H1 (cell line): ENCODE measurements at regions not wholly inside any gene's neighbourhood (a gene's known extent, or its start where the extent isn't known, plus 50 kb on each side); places are given as distances from the start of the nearest gene placed in this dataset.

ENCODE experiments used
- CTCF ChIA-PET: fragments of 300-600 bp; sonication (Branson Sonifier 250); formaldehyde crosslinking; loops from one replicate; lab custom pipeline; 2021; ENCODE audit not compliant: partially characterized antibody; lab: Charles Lee
- POLR2A ChIA-PET: fragments of 300-600 bp; sonication (Branson Sonifier 250); formaldehyde crosslinking; loops from one replicate; lab custom pipeline; 2021; ENCODE audit warnings: inconsistent platforms; ENCODE audit not compliant: partially characterized antibody; lab: Charles Lee
- DNase-seq, 2 experiments: peaks; one replicate each; pipeline versions ENCODE4 v3.0.0 to v3.0.0-alpha.2; 2010 to 2022; ENCODE audit warnings: low spot score in 2 of 2, low read depth in 1 of 2, mixed read lengths in 1 of 2
- FAIRE-seq: peaks from 2 replicates; lab custom pipeline; 2011; peaks lifted over from hg19 to GRCh38; lab: Jason Lieb, UNC
- H2AFZ ChIP-seq: 2 replicates; pipeline ENCODE4 v1.8.1; 2012; ENCODE audit warnings: low read length, inconsistent platforms
- H2AK5ac ChIP-seq: 2 replicates; pipeline ENCODE4 v1.6.1; 2013; ENCODE audit warnings: low read depth, low read length
- H2BK120ac ChIP-seq: replicated peaks from 2 replicates; pipeline ENCODE3; 2013; ENCODE audit warnings: low read depth, low read length, inconsistent platforms
- H2BK12ac ChIP-seq: 2 replicates; pipeline ENCODE4 v1.6.1; 2013; ENCODE audit warnings: low read depth, low read length
- H2BK15ac ChIP-seq: 2 replicates; pipeline ENCODE4 v1.6.1; 2013; ENCODE audit warnings: low read length
- H2BK20ac ChIP-seq: 2 replicates; pipeline ENCODE4 v1.6.1; 2013; ENCODE audit warnings: low read length
- H2BK5ac ChIP-seq: 2 replicates; pipeline ENCODE4 v1.6.1; 2013; ENCODE audit warnings: low read depth, low read length
- H3K14ac ChIP-seq: 2 replicates; pipeline ENCODE4 v1.6.1; 2013; ENCODE audit warnings: inconsistent platforms; ENCODE audit not compliant: insufficient read length
- H3K18ac ChIP-seq: 2 replicates; pipeline ENCODE4 v1.6.1; 2013; ENCODE audit warnings: low read length; ENCODE audit errors: extremely low read depth
- H3K23ac ChIP-seq: 2 replicates; pipeline ENCODE4 v1.6.1; 2013; ENCODE audit warnings: inconsistent platforms; ENCODE audit not compliant: insufficient read length
- H3K23me2 ChIP-seq: 2 replicates; pipeline ENCODE4 v1.6.1; 2013; ENCODE audit warnings: low read depth, low read length
- H3K27ac ChIP-seq: 2 replicates; pipeline ENCODE4 v1.6.1; 2011; ENCODE audit warnings: low read depth, low read length, inconsistent platforms
- H3K27me3 ChIP-seq, 4 experiments: replicated peaks in 1 of 4; 1 replicate in 1 of 4; 2 replicates in 3 of 4; pipeline versions ENCODE4 v1.6.1 to v1.8.1; 2011 to 2013; ENCODE audit warnings: low read length in 3 of 4, mild to moderate bottlenecking in 3 of 4, inconsistent platforms in 2 of 4, mixed read lengths in 2 of 4, moderate library complexity in 1 of 4; ENCODE audit not compliant: control insufficient read depth in 3 of 4, insufficient read depth in 3 of 4; ENCODE audit errors: extremely low read depth in 1 of 4
- H3K36me3 ChIP-seq, 4 experiments: 2 replicates each; pipeline versions ENCODE4 v1.6.1 to v1.8.1; 2011 to 2013; ENCODE audit warnings: mild to moderate bottlenecking in 4 of 4, low read length in 3 of 4, moderate library complexity in 2 of 4, control low read depth in 1 of 4, inconsistent platforms in 1 of 4; ENCODE audit not compliant: insufficient read depth in 4 of 4, control insufficient read depth in 2 of 4
- H3K4ac ChIP-seq: replicated peaks from 2 replicates; pipeline ENCODE3; 2013; ENCODE audit warnings: low read length, low read depth, mixed read lengths, inconsistent platforms; ENCODE audit not compliant: insufficient read length
- H3K4me1 ChIP-seq, 4 experiments: replicated peaks in 1 of 4; 1 replicate in 1 of 4; 2 replicates in 3 of 4; pipeline versions ENCODE4 v1.6.1 to v1.8.1; 2011 to 2013; ENCODE audit warnings: low read length in 3 of 4, inconsistent platforms in 2 of 4, mixed read lengths in 1 of 4; ENCODE audit not compliant: insufficient read depth in 4 of 4, control insufficient read depth in 3 of 4
- H3K4me2 ChIP-seq, 2 experiments: 2 replicates each; pipeline versions ENCODE4 v1.6.1 to v1.8.1; 2011 to 2013; ENCODE audit warnings: low read depth in 2 of 2, low read length in 2 of 2, control low read depth in 1 of 2, inconsistent platforms in 1 of 2, mild to moderate bottlenecking in 1 of 2; ENCODE audit not compliant: insufficient read depth in 1 of 2
- H3K4me3 ChIP-seq, 4 experiments: fragments of 200-600, 300-600 bp in 1 of 4; sonication (generic), shearing (Covaris generic), sonication (Bioruptor Twin) in 1 of 4; 2 replicates each; pipeline versions ENCODE4 v1.5.1 to v1.8.1; 2011 to 2016; ENCODE audit warnings: low read length in 4 of 4, low read depth in 3 of 4, control low read depth in 2 of 4, inconsistent platforms in 2 of 4, mild to moderate bottlenecking in 2 of 4, mixed read lengths in 1 of 4, moderate library complexity in 1 of 4; ENCODE audit not compliant: insufficient read depth in 2 of 4; ENCODE audit errors: extremely low read depth in 1 of 4
- H3K56ac ChIP-seq: replicated peaks from 2 replicates; pipeline ENCODE3; 2013; ENCODE audit warnings: low read depth, mild to moderate bottlenecking, mixed read lengths, low read length, inconsistent platforms; ENCODE audit not compliant: insufficient read length
- H3K79me1 ChIP-seq: 2 replicates; pipeline ENCODE4 v1.6.1; 2013; ENCODE audit warnings: low read depth, low read length, control low read depth
- H3K79me2 ChIP-seq, 2 experiments: 2 replicates each; pipeline versions ENCODE4 v1.6.1 to v1.8.1; 2012 to 2013; ENCODE audit warnings: low read length in 2 of 2, mild to moderate bottlenecking in 2 of 2, inconsistent platforms in 1 of 2; ENCODE audit not compliant: insufficient read depth in 2 of 2, control insufficient read depth in 1 of 2
- H3K9ac ChIP-seq, 4 experiments: replicated peaks in 1 of 4; 1 replicate in 1 of 4; 2 replicates in 3 of 4; pipeline versions ENCODE4 v1.6.1 to v1.8.1; 2011 to 2013; ENCODE audit warnings: low read depth in 3 of 4, low read length in 3 of 4, control low read depth in 2 of 4, mild to moderate bottlenecking in 2 of 4, moderate library complexity in 2 of 4, inconsistent platforms in 1 of 4; ENCODE audit errors: extremely low read depth in 1 of 4
- H3K9me3 ChIP-seq, 2 experiments: 2 replicates each; pipeline versions ENCODE4 v1.6.1 to v1.8.1; 2012 to 2013; ENCODE audit warnings: mild to moderate bottlenecking in 2 of 2, moderate library complexity in 2 of 2, control low read depth in 1 of 2, inconsistent platforms in 1 of 2, low read depth in 1 of 2, low read length in 1 of 2, mixed read lengths in 1 of 2; ENCODE audit not compliant: insufficient read depth in 2 of 2
- H4K20me1 ChIP-seq, 2 experiments: replicated peaks in 1 of 2; 2 replicates each; pipeline versions ENCODE3 to v1.8.1; 2011 to 2013; ENCODE audit warnings: inconsistent platforms in 2 of 2, low read length in 2 of 2, mild to moderate bottlenecking in 1 of 2; ENCODE audit not compliant: insufficient read depth in 2 of 2, control insufficient read depth in 1 of 2
- H4K5ac ChIP-seq: 2 replicates; pipeline ENCODE4 v1.6.1; 2013; ENCODE audit warnings: low read length, low read depth, mixed read lengths, inconsistent platforms; ENCODE audit not compliant: insufficient read length
- H4K8ac ChIP-seq: 2 replicates; pipeline ENCODE4 v1.8.0; 2013; ENCODE audit warnings: mild to moderate bottlenecking, moderate library complexity, low read length, inconsistent platforms; ENCODE audit not compliant: insufficient read depth; ENCODE audit errors: extremely low read depth
- H4K91ac ChIP-seq: replicated peaks from 2 replicates; pipeline ENCODE3; 2013; ENCODE audit warnings: low read length, mixed read lengths, inconsistent platforms; ENCODE audit not compliant: insufficient read length
- HDAC6 ChIP-seq: IDR thresholded peaks from one replicate; pipeline ENCODE4 v1.7.1; 2012; ENCODE audit warnings: low read depth, mild to moderate bottlenecking, inconsistent platforms, low read length, moderate library complexity
- RFX5 ChIP-seq: IDR thresholded peaks from 2 replicates; pipeline ENCODE4 v1.6.1; 2011; ENCODE audit warnings: low read depth, low read length, improper control_type of control experiment, borderline replicate concordance
- RNF2 ChIP-seq: fragments of 200-900, 300-1000 bp; sonication (generic); IDR thresholded peaks from 2 replicates; pipeline ENCODE4 v1.7.1; 2016; ENCODE audit warnings: borderline replicate concordance, low read depth, mild to moderate bottlenecking, antibody characterized with exemption, low read length; ENCODE audit not compliant: poor library complexity, severe bottlenecking; ENCODE audit errors: missing control alignments
- SIRT6 ChIP-seq: IDR thresholded peaks from one replicate; pipeline ENCODE4 v1.7.1; 2012; ENCODE audit warnings: low read length, inconsistent platforms
- SP1 ChIP-seq: IDR thresholded peaks from 2 replicates; pipeline ENCODE4 v1.6.1; 2011; ENCODE audit warnings: low read depth, low read length
- TAF7 ChIP-seq: optimal IDR thresholded peaks from 2 replicates; pipeline ENCODE3; 2011; ENCODE audit warnings: low read depth, mild to moderate bottlenecking, inconsistent platforms, low read length, moderate library complexity, borderline replicate concordance
- TBP ChIP-seq: IDR thresholded peaks from 2 replicates; pipeline ENCODE4 v1.6.1; 2011; ENCODE audit warnings: low read depth, low read length, improper control_type of control experiment
- YY1 ChIP-seq: IDR thresholded peaks from 2 replicates; pipeline ENCODE4 v1.6.1; 2011; ENCODE audit warnings: low read depth, mild to moderate bottlenecking, low read length
- WGBS, 2 experiments: shearing (Covaris generic) in 1 of 2; methylation state at CpG; one replicate each; pipeline versions ENCODE4 v1.1.6 to v1.1.7; 2013 to 2015; ENCODE audit warnings: low lambda C conversion rate in 2 of 2, mixed read lengths in 2 of 2, inconsistent platforms in 1 of 2, low coverage in 1 of 2, missing lambda C conversion rate in 1 of 2; ENCODE audit not compliant: insufficient replicate concordance in 2 of 2, insufficient coverage in 1 of 2, insufficient read length in 1 of 2; ENCODE audit errors: extremely low coverage in 1 of 2, missing lambda C conversion rate in 1 of 2; 5-methylcytosine and 5-hydroxymethylcytosine counted together

GRCh38 chr18:45249246-45249661, 366.0 kb upstream of the SLC14A2 start:
- no peak for TF ChIP-seq RNF2
- no peak for TF ChIP-seq TAF7
- no peak for TF ChIP-seq RFX5
- no peak for TF ChIP-seq SIRT6
- TF ChIP-seq TBP: no peak
- no peak for TF ChIP-seq HDAC6
- no peak for TF ChIP-seq SP1
- no peak for TF ChIP-seq YY1
- no peak overlapping the region for H2BK120ac ChIP-seq
- H3K14ac ChIP-seq: no peak overlapping the region
- no peaks in the 10 kb centered on the region for H3K36me3 ChIP-seq
- no peak overlapping the region for H2AFZ ChIP-seq
- H2BK15ac ChIP-seq: no peak overlapping the region
- H3K4ac ChIP-seq: no peak overlapping the region
- no peak overlapping the region for H4K8ac ChIP-seq
- no peaks in the 10 kb centered on the region for H3K79me2 ChIP-seq
- WGBS, 2 experiments: 80% methylated on average over 1 of the region's 1 CpG; no CpG with 5 or more reads in 1 of the 2 experiments
- H3K56ac ChIP-seq: no peak overlapping the region
- H3K4me1 ChIP-seq: no peaks in the 10 kb centered on the region
- H3K23me2 ChIP-seq: no peaks in the 10 kb centered on the region
- H3K79me1 ChIP-seq: no peaks in the 10 kb centered on the region
- H4K20me1 ChIP-seq: no peaks in the 10 kb centered on the region
- H3K4me3 ChIP-seq: no peak overlapping the region
- no peak overlapping the region for H3K23ac ChIP-seq
- POLR2A ChIA-PET: no interaction called here
- H4K91ac ChIP-seq: no peak overlapping the region
- H3K4me2 ChIP-seq: no peak overlapping the region
- no peak overlapping the region for H2AK5ac ChIP-seq
- no peak overlapping the region for H2BK20ac ChIP-seq
- CTCF ChIA-PET: interaction anchor here (1.6 kb wide), 1 partner anchor 37 kb away, joined by 5 read pairs; no protein-coding TSS in a partner anchor
- no peak overlapping the region for H3K18ac ChIP-seq
- H2BK5ac ChIP-seq: no peak overlapping the region
- H4K5ac ChIP-seq: no peak overlapping the region
- no peak overlapping the region for H2BK12ac ChIP-seq
- DNase-seq (no peak), FAIRE-seq (no peak)
- H3K9me3 ChIP-seq: no peaks in the 10 kb centered on the region
- H3K27me3 ChIP-seq: no peaks in the 10 kb centered on the region
- H3K9ac ChIP-seq: no peak overlapping the region
- no peak overlapping the region for H3K27ac ChIP-seq
